GM19463 (cell line): ENCODE measurements at regions not wholly inside any gene's neighbourhood (a gene's known extent, or its start where the extent isn't known, plus 50 kb on each side); places are given as distances from the start of the nearest gene placed in this dataset.

Experiments
- ATAC-seq: cut with Tn5 transposase; IDR thresholded peaks from one replicate; pipeline ENCODE4 v1.9.1; 2021; ENCODE audit warnings: mild to moderate bottlenecking, moderate library complexity; ENCODE audit not compliant: unreplicated experiment

- ATAC-seq = no peak
These were observed 51.4 kb downstream of the MRPL36 start for GRCh38 chr5:1748271-1748670.

GRCh38 chr5:1747803-1748085 lies 51.9 kb downstream of the MRPL36 start:
- no peak for ATAC-seq

GRCh38 chr5:1747079-1747802 lies 52.4 kb downstream of the MRPL36 start:
- no peak for ATAC-seq

- no peak for ATAC-seq
These were observed 53.1 kb downstream of the MRPL36 start for GRCh38 chr5:1746371-1747078.

- ATAC-seq = no peak
These were observed 53.8 kb downstream of the MRPL36 start for GRCh38 chr5:1745796-1746370.

GRCh38 chr5:1745123-1745795 lies 54.4 kb downstream of the MRPL36 start:
- no peak for ATAC-seq

GRCh38 chr5:1744393-1745122 lies 55.1 kb downstream of the MRPL36 start:
- no peak for ATAC-seq

GRCh38 chr5:1743769-1744085 lies 55.9 kb downstream of the MRPL36 start:
- no peak for ATAC-seq

GRCh38 chr5:1743061-1743768 lies 56.4 kb downstream of the MRPL36 start:
- no peak for ATAC-seq

GRCh38 chr5:1737790-1738405 lies 61.7 kb downstream of the MRPL36 start:
- peak; percentile 85 for ATAC-seq

- ATAC-seq = no peak
These were observed 62.5 kb downstream of the MRPL36 start for GRCh38 chr5:1736889-1737711.

GRCh38 chr5:1736065-1736464 lies 63.6 kb downstream of the MRPL36 start:
- ATAC-seq = no peak

- no peak for ATAC-seq
These were observed 64.2 kb downstream of the MRPL36 start for GRCh38 chr5:1735320-1735970.

- ATAC-seq = no peak
These were observed 64.7 kb downstream of the MRPL36 start for GRCh38 chr5:1734908-1735289.

- no peak for ATAC-seq
These were observed 65.2 kb downstream of the MRPL36 start for GRCh38 chr5:1734271-1734907.

- no peak for ATAC-seq
These were observed 66.3 kb downstream of the MRPL36 start for GRCh38 chr5:1733369-1733768.

GRCh38 chr5:1732945-1733344 lies 66.7 kb downstream of the MRPL36 start:
- no peak for ATAC-seq

GRCh38 chr5:1732238-1732941 lies 67.2 kb downstream of the MRPL36 start:
- ATAC-seq = no peak
